MG63 (cell line): ENCODE measurements at regions not wholly inside any gene's neighbourhood (a gene's known extent, or its start where the extent isn't known, plus 50 kb on each side); places are given as distances from the start of the nearest gene placed in this dataset.
A peak's percentile ranks its signal among the peaks of the same experiment; 100 is the strongest.
"Not testable (repeated sequence)": the region's sequence is repeated elsewhere in the genome, so short reads cannot be mapped to it uniquely, and the experiment has no call there.

Experiments used
- DNase-seq: peaks from one replicate; pipeline ENCODE4 v3.0.0-alpha.2; 2020
- H3K27me3 ChIP-seq: fragments of 250-450 bp; sonication (Bioruptor Pico); 2 replicates; pipeline ENCODE4 v1.5.1; 2020; ENCODE audit warnings: mild to moderate bottlenecking, moderate library complexity
- H3K36me3 ChIP-seq: fragments of 250-450 bp; sonication (Bioruptor Pico); 2 replicates; pipeline ENCODE4 v1.5.1; 2020; ENCODE audit warnings: mild to moderate bottlenecking, moderate library complexity
- H3K4me3 ChIP-seq: fragments of 250-450 bp; sonication (Bioruptor Pico); 2 replicates; pipeline ENCODE4 v1.5.1; 2020; ENCODE audit warnings: mild to moderate bottlenecking, moderate library complexity
- H3K9me3 ChIP-seq: fragments of 250-450 bp; sonication (Bioruptor Pico); 2 replicates; pipeline ENCODE4 v1.5.1; 2020; ENCODE audit warnings: mild to moderate bottlenecking, moderate library complexity

GRCh38 chr18:22302144-22302543, 115.6 kb downstream of the CTAGE1 start:
- DNase-seq, result no peak
- no peaks in the 10 kb centered on the region for H3K27me3 ChIP-seq
- no peaks in the 10 kb centered on the region for H3K9me3 ChIP-seq
- H3K36me3 ChIP-seq, result no peaks in the 10 kb centered on the region
- no peak overlapping the region for H3K4me3 ChIP-seq

DNA sequence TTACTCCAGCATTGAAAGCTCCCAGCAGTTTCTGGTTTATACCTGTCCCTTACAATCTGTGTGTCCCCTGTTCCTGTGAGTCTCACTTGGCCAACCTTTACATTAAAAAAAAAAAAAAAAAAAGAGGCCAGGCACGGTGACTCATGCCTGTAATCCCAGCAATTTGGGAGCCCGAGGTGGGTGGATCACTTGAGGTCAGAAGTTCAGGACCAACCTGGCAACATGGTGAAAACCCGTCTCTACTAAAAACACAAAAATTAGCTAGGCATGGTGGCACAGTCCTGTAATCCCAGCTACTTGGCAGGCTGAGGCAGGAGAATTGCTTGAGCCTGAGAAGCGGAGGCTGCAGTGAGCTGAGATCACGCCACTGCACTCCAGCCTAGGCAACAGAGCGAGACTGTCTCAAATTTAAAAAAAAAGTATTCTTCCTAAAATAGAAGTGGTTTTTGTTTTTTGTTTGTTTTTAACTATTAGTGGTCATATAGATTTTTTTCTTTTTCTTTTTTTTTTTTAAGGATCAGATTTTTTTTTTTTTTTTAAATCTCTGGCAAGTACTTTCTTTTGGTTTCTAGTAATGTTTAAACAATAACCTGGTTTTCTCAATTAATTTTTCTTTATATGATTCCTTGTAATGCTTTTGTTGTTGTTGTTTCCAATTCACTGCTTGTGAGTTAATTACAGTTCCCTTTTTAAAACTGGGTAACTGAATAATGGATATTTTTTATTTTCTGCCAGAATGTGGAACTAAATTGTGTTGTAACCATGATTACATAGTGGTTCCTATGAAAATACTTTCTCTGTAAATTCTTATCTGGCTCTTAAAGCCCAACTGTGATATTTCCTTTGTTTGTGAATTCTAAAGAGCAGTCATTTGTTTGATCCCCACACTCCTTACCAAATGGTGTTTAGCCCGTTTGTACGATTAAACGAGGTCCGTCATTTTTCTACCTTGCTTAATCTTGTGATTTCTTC, 116.8 kb downstream of the CTAGE1 start:
- H3K9me3 ChIP-seq, result no peaks in the 10 kb centered on the region

DNA sequence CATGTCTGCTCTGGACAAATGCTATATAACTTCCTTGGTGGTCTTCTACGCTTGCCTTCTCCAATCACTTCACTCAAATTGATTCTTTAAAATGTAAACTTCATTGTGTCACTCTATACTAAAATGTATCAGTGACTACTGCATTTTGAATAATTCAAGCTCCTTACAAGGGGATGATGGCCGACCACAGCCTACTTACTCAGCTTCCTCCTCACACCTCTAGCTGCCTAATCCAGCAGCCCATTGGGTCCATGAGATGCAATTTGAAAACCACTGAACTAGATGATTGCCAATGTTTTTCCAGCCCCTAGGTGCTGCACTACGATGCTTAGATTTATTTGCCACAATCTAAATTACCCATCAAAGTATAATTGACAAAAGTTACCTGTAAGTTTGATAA, 120.7 kb downstream of the CTAGE1 start:
- Histone ChIP-seq H3K9me3 (no peaks in the 10 kb centered on the region), H3K36me3 (no peaks in the 10 kb centered on the region), H3K27me3 (no peaks in the 10 kb centered on the region), H3K4me3 (no peak overlapping the region)
- DNase-seq, result no peak

More for the DNA sequence above, 116.8 kb downstream of the CTAGE1 start:
- peak; percentile 81 for DNase-seq
- H3K4me3 ChIP-seq, result no peak overlapping the region
- no peaks in the 10 kb centered on the region for H3K36me3 ChIP-seq
- no peaks in the 10 kb centered on the region for H3K27me3 ChIP-seq

- Histone ChIP-seq H3K4me3 (no peak overlapping the region), H3K27me3 (no peaks in the 10 kb centered on the region), H3K9me3 (no peaks in the 10 kb centered on the region), H3K36me3 (no peaks in the 10 kb centered on the region)
- no peak for DNase-seq
Measured at GRCh38 chr18:22296304-22296703, 121.4 kb downstream of the CTAGE1 start.

DNA sequence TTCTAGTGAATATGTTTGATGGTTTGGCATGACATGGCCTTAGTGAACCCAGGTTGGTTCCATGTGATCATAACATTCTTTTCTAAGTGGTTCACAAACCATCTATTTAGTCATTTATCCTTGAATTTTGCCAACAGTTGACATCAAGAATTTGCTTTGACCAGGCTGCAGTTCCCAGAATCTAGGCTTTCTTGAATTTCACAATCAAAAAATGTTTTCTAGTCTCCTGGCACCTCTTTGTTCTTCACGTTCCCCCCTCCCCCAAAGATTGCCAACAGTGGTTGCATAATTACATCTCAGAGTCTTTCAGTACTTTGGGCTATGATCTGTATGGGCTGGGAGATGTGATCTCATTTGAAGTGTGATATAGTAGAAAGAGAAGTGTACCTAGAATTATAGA, 124.0 kb downstream of the GATA6 start:
- Histone ChIP-seq H3K9me3 (peaks cover 4% of the 10 kb centered on the region), H3K4me3 (no peak overlapping the region), H3K36me3 (no peaks in the 10 kb centered on the region), H3K27me3 (no peaks in the 10 kb centered on the region)
- no peak for DNase-seq

DNA sequence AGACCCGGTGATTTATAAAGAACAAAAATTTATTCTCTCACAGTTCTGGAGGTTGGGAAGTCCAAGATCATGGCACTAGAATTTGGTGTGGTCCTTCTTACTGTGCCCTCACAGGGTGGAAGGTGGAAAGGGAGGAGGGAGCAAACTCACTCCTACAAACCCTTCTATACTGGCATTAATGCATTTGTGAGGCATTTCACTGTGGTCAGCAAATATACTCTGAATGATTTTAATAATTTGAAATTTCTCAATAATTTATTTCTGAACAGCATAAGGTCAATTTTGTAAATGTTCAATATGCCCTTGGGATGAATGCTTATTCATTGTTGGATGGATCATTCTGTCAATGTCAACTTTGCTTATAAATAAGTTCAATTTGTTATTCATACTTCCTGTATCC, 120.6 kb downstream of the GATA6 start:
- DNase-seq, result no peak
- no peaks in the 10 kb centered on the region for H3K36me3 ChIP-seq
- no peaks in the 10 kb centered on the region for H3K27me3 ChIP-seq
- no peak overlapping the region for H3K4me3 ChIP-seq
- peaks cover 5% of the 10 kb centered on the region for H3K9me3 ChIP-seq

- no peak overlapping the region for H3K4me3 ChIP-seq
- no peaks in the 10 kb centered on the region for H3K36me3 ChIP-seq
- DNase-seq, result peak; percentile 89
- H3K9me3 ChIP-seq, result peaks cover 5% of the 10 kb centered on the region
- no peaks in the 10 kb centered on the region for H3K27me3 ChIP-seq
Measured at GRCh38 chr18:22286585-22286984, 117.2 kb downstream of the GATA6 start.

- no peaks in the 10 kb centered on the region for H3K36me3 ChIP-seq
- DNase-seq, result peak; percentile 31
- peaks cover 5% of the 10 kb centered on the region for H3K9me3 ChIP-seq
- H3K27me3 ChIP-seq, result no peaks in the 10 kb centered on the region
- H3K4me3 ChIP-seq, result no peak overlapping the region
Measured at GRCh38 chr18:22285361-22286140, 116.2 kb downstream of the GATA6 start.

- Histone ChIP-seq H3K4me3 (no peak overlapping the region), H3K27me3 (no peaks in the 10 kb centered on the region), H3K9me3 (peaks cover 5% of the 10 kb centered on the region; the same call in 1 of the 2 replicates), H3K36me3 (no peaks in the 10 kb centered on the region)
- no peak for DNase-seq
Measured at GRCh38 chr18:22284581-22285360, 115.4 kb downstream of the GATA6 start.

- H3K27me3 ChIP-seq, H3K4me3 ChIP-seq, H3K36me3 ChIP-seq, H3K9me3 ChIP-seq, DNase-seq: not testable (repeated sequence)
Measured at GRCh38 chr18:22283855-22284254, 114.5 kb downstream of the GATA6 start.

DNA sequence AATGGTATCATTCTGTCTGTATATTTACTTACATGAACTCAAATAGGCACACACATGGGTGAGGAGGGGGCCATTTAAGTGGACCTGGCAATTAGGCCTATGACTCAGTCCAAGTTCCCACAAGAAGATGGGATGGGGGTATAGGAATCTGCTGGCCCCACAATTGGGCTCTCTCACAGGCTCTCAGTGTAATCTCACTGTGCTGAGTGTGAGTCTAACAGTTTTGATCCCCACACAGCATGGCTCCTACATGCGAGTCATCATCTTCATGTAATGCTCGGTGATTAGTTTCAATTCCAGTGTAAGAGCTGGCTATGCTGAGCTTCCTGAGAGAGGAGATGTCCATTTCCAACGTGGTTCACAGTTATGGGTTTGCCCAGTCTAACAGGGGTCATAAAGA, 114.0 kb downstream of the GATA6 start:
- H3K36me3 ChIP-seq, result no peaks in the 10 kb centered on the region
- no peak overlapping the region for H3K4me3 ChIP-seq
- peak; percentile 71 for DNase-seq
- H3K27me3 ChIP-seq, result no peaks in the 10 kb centered on the region
- H3K9me3 ChIP-seq, result peaks cover under 1% of the 10 kb centered on the region; the same call in 1 of the 2 replicates

- no peaks in the 10 kb centered on the region for H3K9me3 ChIP-seq
- DNase-seq, result no peak
- H3K36me3 ChIP-seq, result no peaks in the 10 kb centered on the region
- no peaks in the 10 kb centered on the region for H3K27me3 ChIP-seq
- no peak overlapping the region for H3K4me3 ChIP-seq
Measured at GRCh38 chr18:22283116-22283395, 113.7 kb downstream of the GATA6 start.

DNA sequence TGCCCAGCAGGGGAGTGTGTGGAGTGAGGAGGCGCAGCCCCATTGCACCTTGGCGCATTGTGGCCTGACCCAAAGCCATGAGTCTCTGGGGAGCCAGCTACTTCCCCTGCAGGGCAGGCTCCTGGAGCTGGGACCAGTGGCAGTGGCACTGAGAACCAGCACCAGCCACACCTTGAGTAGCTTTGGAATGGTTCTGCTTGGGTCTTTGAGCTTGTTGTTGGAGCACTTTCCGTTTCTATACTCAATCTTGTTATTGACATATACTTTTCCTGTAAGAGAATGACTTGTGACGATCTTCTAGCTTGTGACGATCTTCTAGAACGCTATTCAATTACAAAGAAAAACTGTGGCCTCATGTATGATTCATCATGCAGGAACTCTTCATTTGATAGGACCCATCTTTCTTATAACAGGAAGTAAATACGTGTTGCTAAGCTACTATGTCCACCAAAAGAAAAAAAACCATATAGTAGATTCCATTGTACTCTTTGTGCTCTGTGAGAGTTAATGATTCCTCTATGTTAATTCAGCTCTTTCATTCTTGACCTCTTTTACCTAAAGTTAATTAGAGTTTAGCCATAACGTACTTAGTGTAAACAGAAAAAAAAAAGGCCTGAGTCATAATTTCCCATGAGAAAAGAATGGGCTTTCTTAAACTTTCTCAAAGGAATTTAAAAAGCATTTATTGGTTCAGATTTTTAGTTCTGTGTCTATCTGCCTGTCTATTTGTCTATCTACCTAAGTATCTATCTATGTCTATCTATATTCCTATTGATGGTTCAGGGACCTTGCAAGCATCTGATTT, 113.1 kb downstream of the GATA6 start:
- no peaks in the 10 kb centered on the region for H3K36me3 ChIP-seq
- no peaks in the 10 kb centered on the region for H3K9me3 ChIP-seq
- no peak overlapping the region for H3K4me3 ChIP-seq
- DNase-seq, result no peak
- no peaks in the 10 kb centered on the region for H3K27me3 ChIP-seq

GRCh38 chr18:22280453-22280750, 111.0 kb downstream of the GATA6 start:
- no peaks in the 10 kb centered on the region for H3K36me3 ChIP-seq
- no peaks in the 10 kb centered on the region for H3K9me3 ChIP-seq
- no peak overlapping the region for H3K4me3 ChIP-seq
- no peaks in the 10 kb centered on the region for H3K27me3 ChIP-seq
- no peak for DNase-seq

GRCh38 chr18:22279741-22280452, 110.5 kb downstream of the GATA6 start:
- no peaks in the 10 kb centered on the region for H3K27me3 ChIP-seq
- H3K9me3 ChIP-seq, result no peaks in the 10 kb centered on the region
- no peak overlapping the region for H3K4me3 ChIP-seq
- no peak for DNase-seq
- no peaks in the 10 kb centered on the region for H3K36me3 ChIP-seq

- no peak overlapping the region for H3K4me3 ChIP-seq
- H3K9me3 ChIP-seq, result no peaks in the 10 kb centered on the region
- H3K27me3 ChIP-seq, result no peaks in the 10 kb centered on the region
- no peaks in the 10 kb centered on the region for H3K36me3 ChIP-seq
- no peak for DNase-seq
Measured at GRCh38 chr18:22278798-22279197, 109.4 kb downstream of the GATA6 start.
